NCI-H446 (cell line): ENCODE measurements at regions not wholly inside any gene's neighbourhood (a gene's known extent, or its start where the extent isn't known, plus 50 kb on each side); places are given as distances from the start of the nearest gene placed in this dataset.

ENCODE experiments used
- DNase-seq, 2 experiments: peaks; one replicate each; lab custom pipeline; 2025; lab: John Stamatoyannopoulos, UW

GRCh38 chr5:133854554-133854953 is 113.9 kb downstream of the C5orf15 start:
- DNase-seq, result no peak

DNA sequence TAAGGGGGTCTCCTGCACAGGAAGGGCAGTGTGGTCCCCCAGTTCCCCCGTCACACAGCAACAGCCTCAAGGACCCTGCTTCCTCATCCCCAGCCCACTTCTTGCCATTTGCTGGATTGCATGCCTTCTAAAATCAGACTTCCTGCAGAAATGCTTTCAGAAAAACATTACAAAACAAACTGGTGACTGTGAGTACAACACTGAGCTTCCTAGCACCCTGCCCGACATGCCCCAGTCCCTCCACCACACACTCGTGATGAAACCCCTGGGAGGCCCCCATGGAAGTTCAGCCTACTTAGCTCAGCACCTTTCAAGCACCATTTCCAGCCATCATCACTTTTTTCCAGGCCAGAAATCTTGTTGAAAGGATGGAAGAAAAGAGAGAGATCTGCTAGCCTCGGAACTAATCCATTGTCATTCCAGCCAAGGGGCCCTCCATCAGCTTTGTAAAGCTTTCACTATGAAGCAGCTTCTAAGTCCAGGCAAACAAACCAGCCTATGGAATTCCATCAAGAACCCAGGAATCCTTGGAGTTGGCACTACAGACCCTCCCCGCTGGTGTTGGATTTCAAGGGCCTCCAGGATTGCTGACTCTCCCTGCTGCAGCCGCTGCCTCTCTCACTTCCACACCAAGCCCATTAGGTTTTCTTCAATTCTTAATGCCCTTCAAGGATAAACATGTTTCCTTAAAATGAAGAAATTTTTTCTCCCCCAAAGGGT is 114.6 kb downstream of the C5orf15 start:
- no peak for DNase-seq

DNA sequence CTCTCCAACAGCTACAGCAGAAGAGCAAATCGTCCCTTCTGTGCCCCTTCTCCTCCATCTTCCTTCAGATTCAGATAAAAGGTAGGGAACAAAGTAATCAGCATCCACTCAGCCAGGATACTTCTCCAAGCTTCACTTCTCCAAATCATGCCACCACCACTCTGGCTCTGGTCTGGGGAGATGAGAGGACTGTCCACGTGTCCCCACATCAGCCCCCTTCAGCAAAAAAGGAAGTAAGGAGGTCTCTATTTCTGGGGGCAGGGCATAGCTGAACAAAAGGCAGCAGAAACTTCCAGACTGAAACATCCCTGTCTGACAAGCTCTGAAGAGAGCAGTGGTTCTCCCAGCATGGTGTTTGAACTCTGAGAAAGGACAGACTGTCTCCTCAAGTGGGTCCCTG is 116.9 kb downstream of the C5orf15 start:
- DNase-seq, result no peak

DNA sequence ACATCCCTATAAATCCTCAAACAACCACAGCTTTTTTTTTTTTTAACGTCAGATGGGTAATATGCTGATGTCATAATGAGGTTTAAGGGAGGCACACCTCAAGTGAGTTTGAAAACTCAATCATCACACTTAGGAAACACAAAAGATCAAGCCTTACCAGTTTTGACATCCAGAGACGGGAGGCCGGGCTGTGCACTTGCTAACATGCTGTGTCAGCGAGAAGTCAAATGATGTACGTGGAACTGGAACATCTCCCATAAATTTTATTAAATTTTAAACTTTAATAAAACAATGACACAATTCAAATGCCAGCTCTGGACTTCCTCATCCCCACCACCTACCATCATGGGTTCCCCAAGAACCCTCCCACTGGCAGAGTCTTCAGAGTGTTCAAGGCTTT is 117.6 kb downstream of the C5orf15 start:
- no peak for DNase-seq

- no peak for DNase-seq
Observed at GRCh38 chr5:133849116-133849515, 119.3 kb downstream of the C5orf15 start.

GRCh38 chr5:133848341-133848811 is 120.0 kb downstream of the C5orf15 start:
- DNase-seq, result no peak

- DNase-seq, result no peak
Observed at GRCh38 chr5:133847886-133848285, 120.5 kb downstream of the C5orf15 start.

DNA sequence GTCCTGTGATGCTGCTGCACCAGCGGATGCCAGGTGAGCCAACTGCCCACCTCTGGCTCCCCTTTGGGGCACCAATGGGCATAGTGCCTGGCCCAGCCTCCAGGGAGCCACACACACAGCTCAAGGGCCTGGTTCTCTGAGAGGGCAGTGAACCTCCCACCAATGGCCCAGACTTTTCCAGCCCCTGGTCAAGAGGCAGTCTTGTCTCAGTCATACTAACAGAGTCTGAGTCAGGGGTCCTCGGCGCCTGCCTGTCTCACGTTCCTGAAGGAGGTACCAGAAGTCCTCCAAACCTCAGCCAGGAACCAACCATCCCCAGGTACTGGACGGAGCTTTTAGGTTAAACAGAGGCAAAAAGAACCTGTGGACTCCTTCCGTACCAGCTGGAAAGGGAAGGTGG is 121.1 kb downstream of the C5orf15 start:
- DNase-seq, result no peak

DNA sequence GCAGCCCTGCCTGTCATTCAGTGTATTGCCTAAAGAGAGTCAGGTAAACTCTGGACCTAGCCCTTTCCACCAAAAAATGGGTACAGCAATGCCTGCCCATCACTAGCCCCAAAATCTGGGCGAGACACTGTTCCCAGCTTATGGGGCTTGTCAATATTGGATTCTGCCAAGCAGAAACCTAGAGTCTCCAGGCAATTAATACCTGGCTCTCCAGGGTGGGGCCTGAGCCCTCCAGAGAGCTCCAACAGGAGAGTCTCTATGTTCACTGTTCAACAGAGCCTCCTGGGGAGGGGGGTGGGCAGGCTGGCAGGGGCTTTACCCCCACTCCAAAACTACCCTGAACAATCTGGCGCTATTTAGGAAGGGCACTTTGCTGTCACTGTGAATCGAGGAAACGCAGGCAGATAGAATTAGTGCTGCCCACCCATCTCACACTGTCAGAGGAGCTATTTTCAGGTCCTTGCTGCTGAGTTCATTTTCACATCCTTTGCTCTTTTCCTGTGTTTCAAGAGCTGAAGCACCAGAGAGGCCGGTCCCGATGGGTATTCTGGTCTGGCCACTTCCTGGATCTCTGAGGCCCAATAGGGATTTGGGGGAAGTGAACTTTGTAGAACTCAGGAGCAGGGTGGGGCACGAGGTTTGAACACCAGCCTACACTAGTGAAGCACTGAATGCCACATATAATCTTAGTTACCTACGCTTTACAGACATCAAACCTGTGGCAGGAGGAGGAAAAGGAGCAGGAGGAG is 121.8 kb downstream of the C5orf15 start:
- no peak for DNase-seq

- no peak for DNase-seq
Observed at GRCh38 chr5:133845271-133845670, 123.2 kb downstream of the C5orf15 start.

- no peak for DNase-seq
Observed at GRCh38 chr5:133844836-133845235, 123.6 kb downstream of the C5orf15 start.

DNA sequence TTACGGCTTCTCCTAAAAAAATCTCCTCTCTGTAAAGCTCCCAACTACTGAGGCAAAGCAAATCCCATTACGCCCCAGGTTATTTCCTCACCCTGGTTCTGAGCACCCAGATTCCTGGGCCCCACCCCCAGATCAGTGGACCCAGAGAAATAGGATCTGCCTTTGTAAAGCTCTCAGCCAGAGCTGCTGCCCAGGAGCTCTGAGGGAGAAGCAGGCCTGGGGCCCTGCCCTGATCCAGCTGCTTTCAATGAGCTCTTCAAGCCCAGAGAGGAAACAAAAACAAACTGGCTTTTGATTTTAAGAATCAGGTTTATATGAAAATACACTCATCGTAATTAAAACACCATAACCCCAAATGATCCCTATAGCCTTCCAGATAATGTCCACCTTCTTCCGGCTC is 124.5 kb downstream of the C5orf15 start:
- no peak for DNase-seq

GRCh38 chr5:133842846-133843611 is 125.4 kb downstream of the C5orf15 start:
- DNase-seq, result no peak

- no peak for DNase-seq
Observed at GRCh38 chr5:133841831-133842750, 126.3 kb downstream of the C5orf15 start.

GRCh38 chr5:133840168-133840567 is 128.3 kb downstream of the C5orf15 start:
- DNase-seq, result no peak

- peak in 1 of 2 experiments; percentile 9 for DNase-seq
Observed at GRCh38 chr5:133839721-133840120, 128.7 kb downstream of the C5orf15 start.

DNA sequence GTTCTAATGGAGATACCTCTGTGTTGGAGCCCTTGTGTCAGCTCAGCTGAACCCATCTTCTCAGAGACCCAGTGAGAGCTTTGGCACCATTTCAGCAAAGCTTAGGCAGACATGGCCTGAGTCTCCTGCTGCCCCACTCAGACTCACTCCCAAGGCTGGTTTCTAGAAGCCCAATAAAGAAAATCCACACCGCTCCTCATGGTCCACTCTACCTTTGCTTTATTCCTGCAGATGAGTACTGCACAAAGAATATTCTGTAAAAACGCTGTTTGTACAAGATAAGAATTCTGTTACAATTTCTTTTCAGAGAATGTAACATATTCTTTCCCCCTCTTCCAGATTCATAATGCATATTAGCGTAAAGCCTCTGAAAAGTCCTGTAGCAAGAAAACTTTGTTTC is 129.3 kb downstream of the C5orf15 start:
- no peak for DNase-seq

DNA sequence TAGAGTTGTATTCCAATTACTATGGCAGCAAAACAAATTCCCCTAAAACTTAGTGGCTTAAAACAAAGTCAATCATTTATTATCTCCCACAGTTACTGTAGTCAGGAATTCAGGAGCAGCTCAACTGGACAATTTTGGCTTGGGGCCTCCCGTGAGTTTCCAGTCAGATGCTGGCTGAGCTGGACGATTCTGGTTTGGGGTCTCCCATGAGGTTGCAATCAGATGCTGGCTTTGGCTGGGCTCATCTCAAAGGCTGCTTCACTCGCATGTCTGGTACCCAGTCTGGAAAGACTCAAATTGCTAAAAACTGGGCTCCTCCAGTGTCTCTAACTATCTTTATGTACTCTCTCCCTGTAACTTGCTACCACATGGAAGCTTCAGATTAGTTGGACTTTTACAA is 130.1 kb downstream of the C5orf15 start:
- no peak for DNase-seq

DNA sequence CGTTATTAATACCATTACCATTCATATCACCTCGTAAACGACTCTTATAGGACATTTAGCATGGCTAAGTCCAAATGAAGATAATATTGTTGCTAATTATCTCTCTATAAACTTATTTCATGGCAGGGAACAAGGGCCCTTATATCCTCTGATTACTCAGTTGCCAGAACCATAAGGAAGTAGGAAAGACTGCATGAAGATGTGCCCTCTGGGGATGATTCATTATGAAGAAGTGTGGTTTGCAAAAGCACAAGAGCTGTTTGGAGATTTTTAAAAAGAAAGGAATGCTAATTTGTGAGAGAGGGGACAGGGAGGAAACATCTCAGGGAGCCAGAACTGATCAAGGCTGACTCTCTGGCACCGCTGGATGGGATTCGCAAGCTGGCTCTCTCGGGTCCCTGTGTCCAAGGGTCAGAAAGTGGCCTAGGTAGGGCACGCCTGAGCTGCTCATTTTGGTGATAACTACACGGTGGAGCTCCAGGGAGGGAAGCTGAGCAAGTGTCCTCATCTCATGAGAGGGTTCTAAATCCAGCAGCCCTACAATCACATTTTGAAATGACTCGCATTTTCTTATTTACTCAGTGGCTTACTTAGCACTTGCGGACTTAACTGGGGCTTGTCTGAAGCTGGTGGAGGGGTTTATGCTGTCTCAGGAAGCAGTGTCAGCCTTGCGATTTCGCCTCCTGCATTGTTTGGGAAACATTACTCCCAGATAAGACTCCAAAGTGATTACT is 136.8 kb downstream of the C5orf15 start:
- no peak for DNase-seq

- DNase-seq, result no peak
Observed at GRCh38 chr5:133830911-133831310, 137.5 kb downstream of the C5orf15 start.

- DNase-seq, result no peak
Observed at GRCh38 chr5:133830281-133830680, 138.1 kb downstream of the C5orf15 start.
